ENCODE measurements at regions not wholly inside any gene's neighbourhood (a gene's known extent, or its start where the extent isn't known, plus 50 kb on each side); places are given as distances from the start of the nearest gene placed in this dataset.

- DNase-seq (ENCODE audit: low read depth in 2 of 2): no peak
Measured at GRCh38 chr10:33546031-33546430, 211.6 kb upstream of the NRP1 start.

GRCh38 chr10:33542752-33543505 is 208.5 kb upstream of the NRP1 start:
- DNase-seq (ENCODE audit: low read depth in 2 of 2): no peak

- no peak for DNase-seq (ENCODE audit: low read depth in 2 of 2)
Measured at GRCh38 chr10:33539116-33539515, 204.6 kb upstream of the NRP1 start.

- DNase-seq (ENCODE audit: low read depth in 2 of 2): no peak
Measured at GRCh38 chr10:33537066-33537465, 202.6 kb upstream of the NRP1 start.

- no peak for DNase-seq (ENCODE audit: low read depth in 2 of 2)
Measured at GRCh38 chr10:33536508-33536907, 202.0 kb upstream of the NRP1 start.

GRCh38 chr10:33535866-33536265 is 201.4 kb upstream of the NRP1 start:
- no peak for DNase-seq (ENCODE audit: low read depth in 2 of 2)

- no peak for DNase-seq (ENCODE audit: low read depth in 2 of 2)
Measured at GRCh38 chr10:33534416-33534815, 199.9 kb upstream of the NRP1 start.

GRCh38 chr10:33533612-33534011 is 199.1 kb upstream of the NRP1 start:
- no peak for DNase-seq (ENCODE audit: low read depth in 2 of 2)

GRCh38 chr10:33532901-33533300 is 198.4 kb upstream of the NRP1 start:
- no peak for DNase-seq (ENCODE audit: low read depth in 2 of 2)

GRCh38 chr10:33529234-33529633 is 194.8 kb upstream of the NRP1 start:
- no peak for DNase-seq (ENCODE audit: low read depth in 2 of 2)

GRCh38 chr10:33524966-33525365 is 190.5 kb upstream of the NRP1 start:
- DNase-seq (ENCODE audit: low read depth in 2 of 2): no peak

GRCh38 chr10:33524041-33524440 is 189.6 kb upstream of the NRP1 start:
- no peak for DNase-seq (ENCODE audit: low read depth in 2 of 2)

- DNase-seq (ENCODE audit: low read depth in 2 of 2): no peak
Measured at GRCh38 chr10:33523236-33523792, 188.8 kb upstream of the NRP1 start.

- DNase-seq (ENCODE audit: low read depth in 2 of 2): no peak
Measured at GRCh38 chr10:33521904-33522303, 187.4 kb upstream of the NRP1 start.

- DNase-seq (ENCODE audit: low read depth in 2 of 2): peak; percentile 36 to 37
Measured at GRCh38 chr10:33521062-33521461, 186.6 kb upstream of the NRP1 start.

GRCh38 chr10:33520223-33520622 is 185.8 kb upstream of the NRP1 start:
- DNase-seq (ENCODE audit: low read depth in 2 of 2): no peak

- DNase-seq (ENCODE audit: low read depth in 2 of 2): no peak
Measured at GRCh38 chr10:33519130-33519860, 184.8 kb upstream of the NRP1 start.

GRCh38 chr10:33510206-33510605 is 175.7 kb upstream of the NRP1 start:
- DNase-seq (ENCODE audit: low read depth in 2 of 2): no peak

- DNase-seq (ENCODE audit: low read depth in 2 of 2): peak; percentile 50 to 54
Measured at GRCh38 chr10:33509231-33509831, 174.9 kb upstream of the NRP1 start.

- DNase-seq (ENCODE audit: low read depth in 2 of 2): no peak
Measured at GRCh38 chr10:33507662-33508425, 173.4 kb upstream of the NRP1 start.

- no peak for DNase-seq (ENCODE audit: low read depth in 2 of 2)
Measured at GRCh38 chr10:33506838-33507661, 172.6 kb upstream of the NRP1 start.

All from fibroblast of skin of left biceps (primary cell).